RWPE1 (cell line): ENCODE measurements at regions not wholly inside any gene's neighbourhood (a gene's known extent, or its start where the extent isn't known, plus 50 kb on each side); places are given as distances from the start of the nearest gene placed in this dataset.

Experiments used
- CTCF ChIA-PET: fragments of 350-600 bp; sonication (Branson Sonifier 250); formaldehyde crosslinking; extraction: SDS; loops from one replicate; lab custom pipeline; 2021; lab: Yijun Ruan, JAX
- POLR2A ChIA-PET: fragments of 400-600 bp; formaldehyde crosslinking; extraction: SDS; loops from one replicate; lab custom pipeline; 2020; ENCODE audit warnings: antibody characterized with exemption; ENCODE audit not compliant: low non-redundant PET; lab: Yijun Ruan, JAX
- DNase-seq: peaks from one replicate; pipeline ENCODE4 v3.0.0; 2012; ENCODE audit warnings: low spot score
- H3K27ac ChIP-seq: fragments of 450-650 bp; 2 replicates; pipeline ENCODE4 v1.5.1; 2017
- CTCF ChIP-seq: fragments of 450-650 bp; conservative IDR thresholded peaks from 2 replicates; pipeline ENCODE4 v1.5.1; 2017; ENCODE audit warnings: low read depth, mild to moderate bottlenecking

GRCh38 chr18:78733762-78734613 is 245.6 kb upstream of the SALL3 start:
- H3K27ac ChIP-seq: no peak overlapping the region
- POLR2A ChIA-PET: no interaction called here
- TF ChIP-seq CTCF: no peak
- no peak for DNase-seq
- CTCF ChIA-PET: no interaction called here

GRCh38 chr18:78734614-78734945 is 245.0 kb upstream of the SALL3 start:
- H3K27ac ChIP-seq: no peak overlapping the region
- POLR2A ChIA-PET: no interaction called here
- TF ChIP-seq CTCF: no peak
- CTCF ChIA-PET: no interaction called here
- DNase-seq: no peak

GRCh38 chr18:78735131-78736014 is 244.2 kb upstream of the SALL3 start:
- no peak overlapping the region for H3K27ac ChIP-seq
- ChIA-PET CTCF (no interaction called here), POLR2A (no interaction called here)
- no peak for DNase-seq
- no peak for TF ChIP-seq CTCF

DNA sequence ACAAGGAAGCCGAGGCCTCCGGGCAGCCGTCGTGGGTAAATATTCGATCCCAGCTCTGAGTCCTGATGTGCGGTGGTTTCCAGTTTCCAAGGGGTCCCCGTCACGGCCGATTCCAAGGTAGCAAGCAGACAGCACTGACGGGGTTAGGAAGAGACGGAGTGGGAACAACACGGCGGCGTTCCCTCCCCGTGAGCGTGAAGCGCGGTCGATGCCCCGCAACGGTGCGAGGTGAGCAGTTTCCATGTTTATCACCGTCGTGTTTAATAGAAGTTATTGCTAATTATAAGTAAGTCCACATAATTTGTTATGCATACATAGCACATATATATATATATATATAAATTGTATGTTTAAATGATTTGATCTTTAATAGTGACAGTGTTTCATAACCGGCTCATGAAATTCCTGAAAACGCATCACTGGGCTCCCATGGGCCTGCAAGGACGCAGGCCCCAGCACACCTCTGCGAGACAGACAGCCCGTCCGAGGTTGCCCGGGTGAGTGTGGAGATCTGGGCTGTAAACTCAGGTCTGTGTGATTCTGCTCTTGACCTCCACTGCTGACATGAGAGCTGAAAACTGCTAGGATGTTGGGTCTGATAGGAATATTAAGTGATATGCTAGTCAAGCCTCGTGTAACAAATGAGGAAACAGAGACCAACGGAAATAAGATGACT is 243.5 kb upstream of the SALL3 start:
- no peak for TF ChIP-seq CTCF
- no peak for DNase-seq
- CTCF ChIA-PET: no interaction called here
- POLR2A ChIA-PET: no interaction called here
- H3K27ac ChIP-seq: no peak overlapping the region

DNA sequence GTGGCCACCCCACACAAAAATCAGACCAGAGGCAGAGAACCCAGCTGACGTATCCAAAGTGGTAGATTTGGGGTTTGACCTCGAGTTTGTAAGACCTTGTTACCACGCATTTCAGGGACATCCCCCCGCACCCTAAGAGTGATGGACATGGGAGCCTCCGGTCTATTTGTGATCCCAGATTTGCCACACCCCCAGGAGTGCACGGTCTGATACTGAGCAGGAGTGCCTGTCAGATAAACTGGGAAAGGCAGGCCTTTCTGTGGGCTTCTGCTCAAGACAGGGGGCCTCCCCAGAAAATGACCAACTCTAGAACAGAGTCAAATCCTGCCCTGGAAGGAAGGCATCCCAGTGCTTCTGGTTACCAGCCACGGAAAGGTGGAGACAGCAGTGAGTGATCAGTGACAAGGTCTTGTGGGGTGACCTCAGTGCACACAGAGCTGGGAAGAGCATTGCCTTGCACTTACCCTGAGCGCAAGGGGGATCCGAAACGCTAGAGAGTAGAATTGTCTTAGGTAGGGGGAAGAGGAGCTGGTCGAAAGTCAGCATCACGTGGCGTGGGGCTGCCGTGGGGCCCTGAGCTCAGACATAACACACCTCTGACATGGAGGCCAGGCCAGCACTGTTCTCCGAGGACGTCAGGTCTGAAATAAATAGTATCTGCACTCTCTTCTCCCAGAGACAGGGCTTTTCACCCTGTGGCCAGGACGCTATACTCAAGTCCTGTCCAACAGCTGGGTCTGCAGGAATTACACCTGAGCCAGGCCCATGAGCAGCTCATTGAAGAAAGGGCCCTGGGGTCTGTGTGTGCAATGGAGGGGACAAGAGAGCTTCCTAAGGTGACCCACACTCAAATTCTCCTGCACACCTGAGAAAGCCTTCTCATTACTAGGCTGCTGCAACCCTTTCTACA is 242.4 kb upstream of the SALL3 start:
- no peak for TF ChIP-seq CTCF
- POLR2A ChIA-PET: no interaction called here
- no peak for DNase-seq
- CTCF ChIA-PET: no interaction called here
- H3K27ac ChIP-seq: no peak overlapping the region
